ENCODE measurements at regions not wholly inside any gene's neighbourhood (a gene's known extent, or its start where the extent isn't known, plus 50 kb on each side); places are given as distances from the start of the nearest gene placed in this dataset.

DNA sequence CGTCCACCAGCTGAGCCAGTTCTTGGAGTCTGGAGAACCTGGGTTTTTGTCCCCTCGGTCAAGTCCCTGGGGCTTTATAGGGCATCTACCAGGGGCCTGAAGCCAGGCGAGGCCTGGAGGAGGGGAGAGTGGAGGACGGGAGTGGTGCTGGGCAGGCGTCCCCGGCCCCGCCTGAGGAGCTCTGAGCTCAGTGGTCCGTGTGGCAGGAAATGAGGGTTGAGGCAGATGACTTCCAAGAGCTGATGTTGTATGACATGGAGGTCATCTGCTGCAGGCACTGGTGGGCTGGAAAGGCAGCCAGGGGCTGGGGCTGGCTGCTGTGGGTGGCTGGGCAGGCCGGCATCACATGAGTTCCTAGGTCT lies 118.5 kb upstream of the HS6ST1 start:
- TF ChIP-seq, protein P1, sequence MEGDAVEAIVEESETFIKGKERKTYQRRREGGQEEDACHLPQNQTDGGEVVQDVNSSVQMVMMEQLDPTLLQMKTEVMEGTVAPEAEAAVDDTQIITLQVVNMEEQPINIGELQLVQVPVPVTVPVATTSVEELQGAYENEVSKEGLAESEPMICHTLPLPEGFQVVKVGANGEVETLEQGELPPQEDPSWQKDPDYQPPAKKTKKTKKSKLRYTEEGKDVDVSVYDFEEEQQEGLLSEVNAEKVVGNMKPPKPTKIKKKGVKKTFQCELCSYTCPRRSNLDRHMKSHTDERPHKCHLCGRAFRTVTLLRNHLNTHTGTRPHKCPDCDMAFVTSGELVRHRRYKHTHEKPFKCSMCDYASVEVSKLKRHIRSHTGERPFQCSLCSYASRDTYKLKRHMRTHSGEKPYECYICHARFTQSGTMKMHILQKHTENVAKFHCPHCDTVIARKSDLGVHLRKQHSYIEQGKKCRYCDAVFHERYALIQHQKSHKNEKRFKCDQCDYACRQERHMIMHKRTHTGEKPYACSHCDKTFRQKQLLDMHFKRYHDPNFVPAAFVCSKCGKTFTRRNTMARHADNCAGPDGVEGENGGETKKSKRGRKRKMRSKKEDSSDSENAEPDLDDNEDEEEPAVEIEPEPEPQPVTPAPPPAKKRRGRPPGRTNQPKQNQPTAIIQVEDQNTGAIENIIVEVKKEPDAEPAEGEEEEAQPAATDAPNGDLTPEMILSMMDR (IDR thresholded peaks at IDR 0.05; ENCODE audit: insufficient read depth, low read length): no peak
- no peak for TF ChIP-seq POLR2AphosphoS5 (IDR thresholded peaks at IDR 0.05; ENCODE audit: low read depth)
- TF ChIP-seq, protein P2, sequence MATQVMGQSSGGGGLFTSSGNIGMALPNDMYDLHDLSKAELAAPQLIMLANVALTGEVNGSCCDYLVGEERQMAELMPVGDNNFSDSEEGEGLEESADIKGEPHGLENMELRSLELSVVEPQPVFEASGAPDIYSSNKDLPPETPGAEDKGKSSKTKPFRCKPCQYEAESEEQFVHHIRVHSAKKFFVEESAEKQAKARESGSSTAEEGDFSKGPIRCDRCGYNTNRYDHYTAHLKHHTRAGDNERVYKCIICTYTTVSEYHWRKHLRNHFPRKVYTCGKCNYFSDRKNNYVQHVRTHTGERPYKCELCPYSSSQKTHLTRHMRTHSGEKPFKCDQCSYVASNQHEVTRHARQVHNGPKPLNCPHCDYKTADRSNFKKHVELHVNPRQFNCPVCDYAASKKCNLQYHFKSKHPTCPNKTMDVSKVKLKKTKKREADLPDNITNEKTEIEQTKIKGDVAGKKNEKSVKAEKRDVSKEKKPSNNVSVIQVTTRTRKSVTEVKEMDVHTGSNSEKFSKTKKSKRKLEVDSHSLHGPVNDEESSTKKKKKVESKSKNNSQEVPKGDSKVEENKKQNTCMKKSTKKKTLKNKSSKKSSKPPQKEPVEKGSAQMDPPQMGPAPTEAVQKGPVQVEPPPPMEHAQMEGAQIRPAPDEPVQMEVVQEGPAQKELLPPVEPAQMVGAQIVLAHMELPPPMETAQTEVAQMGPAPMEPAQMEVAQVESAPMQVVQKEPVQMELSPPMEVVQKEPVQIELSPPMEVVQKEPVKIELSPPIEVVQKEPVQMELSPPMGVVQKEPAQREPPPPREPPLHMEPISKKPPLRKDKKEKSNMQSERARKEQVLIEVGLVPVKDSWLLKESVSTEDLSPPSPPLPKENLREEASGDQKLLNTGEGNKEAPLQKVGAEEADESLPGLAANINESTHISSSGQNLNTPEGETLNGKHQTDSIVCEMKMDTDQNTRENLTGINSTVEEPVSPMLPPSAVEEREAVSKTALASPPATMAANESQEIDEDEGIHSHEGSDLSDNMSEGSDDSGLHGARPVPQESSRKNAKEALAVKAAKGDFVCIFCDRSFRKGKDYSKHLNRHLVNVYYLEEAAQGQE (IDR thresholded peaks at IDR 0.05; ENCODE audit: insufficient replicate concordance, low read depth): no peak
- TF ChIP-seq GABPA (IDR thresholded peaks at IDR 0.05; ENCODE audit: low read depth): no peak

Data from HL-60 (cell line).